CD4-positive, alpha-beta memory T cell (primary cell): ENCODE measurements at regions not wholly inside any gene's neighbourhood (a gene's known extent, or its start where the extent isn't known, plus 50 kb on each side); places are given as distances from the start of the nearest gene placed in this dataset.
A peak's percentile ranks its signal among the peaks of the same experiment; 100 is the strongest.

Experiments
- CTCF ChIA-PET: fragments of 350-600 bp; sonication (Branson Sonifier 250); formaldehyde crosslinking; loops from one replicate; lab custom pipeline; 2021; ENCODE audit warnings: inconsistent platforms; ENCODE audit not compliant: partially characterized antibody; lab: Charles Lee
- POLR2A ChIA-PET: fragments of 350-600 bp; sonication (Branson Sonifier 250); formaldehyde crosslinking; loops from one replicate; lab custom pipeline; 2021; ENCODE audit not compliant: partially characterized antibody; lab: Charles Lee
- DNase-seq, 5 donors: peaks; one replicate each; pipeline versions ENCODE4 v3.0.0 to v3.0.0-alpha.2; 2020 to 2022; ENCODE audit warnings: mixed read lengths in 1 of 5
- H3K27ac ChIP-seq: one replicate; pipeline ENCODE4 v1.7.0; 2013; ENCODE audit warnings: low read depth, low read length
- H3K27me3 ChIP-seq: 2 replicates; pipeline ENCODE4 v1.7.0; 2013; ENCODE audit warnings: mild to moderate bottlenecking, low read length, moderate library complexity; ENCODE audit not compliant: insufficient read depth
- H3K36me3 ChIP-seq: 2 replicates; pipeline ENCODE4 v1.7.0; 2013; ENCODE audit warnings: mild to moderate bottlenecking, low read length, moderate library complexity; ENCODE audit not compliant: insufficient read depth
- H3K4me1 ChIP-seq: 2 replicates; pipeline ENCODE4 v1.7.0; 2013; ENCODE audit warnings: mild to moderate bottlenecking, low read length, moderate library complexity; ENCODE audit not compliant: insufficient read depth
- H3K4me3 ChIP-seq, 2 donors: one replicate each; pipeline ENCODE4 v1.7.0; 2013; ENCODE audit warnings: low read length in 2 of 2, mild to moderate bottlenecking in 1 of 2
- H3K9me3 ChIP-seq, 2 donors: one replicate each; pipeline ENCODE4 v1.7.0; 2013; ENCODE audit warnings: low read length in 2 of 2, control low read depth in 1 of 2; ENCODE audit not compliant: control insufficient read depth in 1 of 2
- H3K27ac Mint-ChIP-seq, 7 donors: one replicate each; pipeline ENCODE4 v1.8.0; 2020 to 2021; ENCODE audit warnings: mixed read lengths in 7 of 7, mild to moderate bottlenecking in 6 of 7, inconsistent platforms in 3 of 7, moderate library complexity in 3 of 7
- H3K27me3 Mint-ChIP-seq, 2 donors: one replicate each; pipeline ENCODE4 v1.8.0; 2020 to 2021; ENCODE audit warnings: mixed read lengths in 2 of 2
- H3K36me3 Mint-ChIP-seq, 2 donors: one replicate each; pipeline ENCODE4 v1.8.0; 2020 to 2021; ENCODE audit warnings: mixed read lengths in 2 of 2, inconsistent platforms in 1 of 2, mild to moderate bottlenecking in 1 of 2
- H3K4me1 Mint-ChIP-seq, 4 donors: one replicate each; pipeline ENCODE4 v1.8.0; 2020 to 2021; ENCODE audit warnings: mixed read lengths in 4 of 4, mild to moderate bottlenecking in 1 of 4
- H3K4me3 Mint-ChIP-seq, 8 donors: one replicate each; pipeline ENCODE4 v1.8.0; 2020 to 2021; ENCODE audit warnings: mixed read lengths in 8 of 8, mild to moderate bottlenecking in 7 of 8, moderate library complexity in 6 of 8, inconsistent platforms in 3 of 8
- H3K9me3 Mint-ChIP-seq, 8 donors: one replicate each; pipeline ENCODE4 v1.8.0; 2020 to 2021; ENCODE audit warnings: mixed read lengths in 8 of 8, mild to moderate bottlenecking in 5 of 8, inconsistent platforms in 3 of 8, moderate library complexity in 1 of 8
- intact Hi-C: fragments of 100-400 bp; cut with micrococcal nuclease; formaldehyde crosslinking; loops from one replicate; pipeline ENCODE4 v1.15.1; 2023

- peaks cover 11% of the 10 kb centered on the region for H3K4me1 ChIP-seq
- CTCF ChIA-PET: interaction anchor here (1.0 to 1.5 kb wide), 2 partner anchors 13 to 38 kb away, joined by 3 read pairs; no protein-coding TSS in a partner anchor
- H3K27ac ChIP-seq: no peak overlapping the region
Observed at GRCh38 chr12:93135286-93136239, 206.5 kb upstream of the EEA1 start.

GRCh38 chr12:93136253-93137055, 207.4 kb upstream of the EEA1 start:
- no peak overlapping the region for H3K27ac Mint-ChIP-seq
- H3K36me3 ChIP-seq: no peaks in the 10 kb centered on the region
- POLR2A ChIA-PET: no interaction called here
- peaks cover 11% of the 10 kb centered on the region for H3K4me1 ChIP-seq
- no peak overlapping the region for H3K4me3 Mint-ChIP-seq
- no peaks in the 10 kb centered on the region for H3K36me3 Mint-ChIP-seq
- no peaks in the 10 kb centered on the region for H3K27me3 Mint-ChIP-seq
- no peak overlapping the region for H3K4me3 ChIP-seq
- no peak for DNase-seq
- CTCF ChIA-PET: interaction anchor here (1.0 to 1.5 kb wide), 3 partner anchors 10 to 39 kb away, joined by 3 read pairs; no protein-coding TSS in a partner anchor
- intact Hi-C loops: no loop called here
- H3K4me1 Mint-ChIP-seq: peaks cover 7 to 13% (median 10%) of the 10 kb centered on the region in 4 donors
- no peaks in the 10 kb centered on the region for H3K9me3 ChIP-seq
- H3K9me3 Mint-ChIP-seq: peaks cover 0 to 2% (median 0%) of the 10 kb centered on the region in 8 donors
- H3K27ac ChIP-seq: no peak overlapping the region
- H3K27me3 ChIP-seq: no peaks in the 10 kb centered on the region

More at GRCh38 chr12:93135286-93136239, 206.5 kb upstream of the EEA1 start:
- Histone ChIP-seq H3K9me3 (no peaks in the 10 kb centered on the region), H3K4me3 (no peak overlapping the region), H3K27me3 (no peaks in the 10 kb centered on the region), H3K36me3 (no peaks in the 10 kb centered on the region)
- no peaks in the 10 kb centered on the region for H3K27me3 Mint-ChIP-seq
- H3K36me3 Mint-ChIP-seq: no peaks in the 10 kb centered on the region
- POLR2A ChIA-PET: no interaction called here
- H3K4me1 Mint-ChIP-seq: peaks cover 7 to 13% (median 10%) of the 10 kb centered on the region in 4 donors
- H3K27ac Mint-ChIP-seq: peak overlapping the region in 6 of 7 donors; percentile 4 to 82 (median 20)
- intact Hi-C loops: no loop called here
- no peak for DNase-seq
- H3K9me3 Mint-ChIP-seq: peaks cover 0 to 2% (median 0%) of the 10 kb centered on the region in 8 donors
- peak overlapping the region in 1 of 8 donors; percentile 35 for H3K4me3 Mint-ChIP-seq

- CTCF ChIA-PET: interaction anchor here (1.0 to 1.2 kb wide), 2 partner anchors 39 to 352 kb away, joined by 4 read pairs; no protein-coding TSS in a partner anchor
- POLR2A ChIA-PET: no interaction called here
- Histone ChIP-seq H3K27ac (no peak overlapping the region), H3K36me3 (no peaks in the 10 kb centered on the region), H3K9me3 (no peaks in the 10 kb centered on the region), H3K4me1 (peaks cover 11% of the 10 kb centered on the region), H3K27me3 (no peaks in the 10 kb centered on the region), H3K4me3 (no peak overlapping the region)
- peaks cover 7 to 13% (median 10%) of the 10 kb centered on the region in 4 donors for H3K4me1 Mint-ChIP-seq
- H3K9me3 Mint-ChIP-seq: peaks cover 0 to 4% (median 0%) of the 10 kb centered on the region in 8 donors
- no peaks in the 10 kb centered on the region for H3K27me3 Mint-ChIP-seq
- no peak for DNase-seq
- H3K36me3 Mint-ChIP-seq: no peaks in the 10 kb centered on the region
- no peak overlapping the region for H3K4me3 Mint-ChIP-seq
- no peak overlapping the region for H3K27ac Mint-ChIP-seq
- intact Hi-C loops: no loop called here
Observed at GRCh38 chr12:93137656-93138612, 208.8 kb upstream of the EEA1 start.

- no peak overlapping the region for H3K4me3 Mint-ChIP-seq
- no peaks in the 10 kb centered on the region for H3K27me3 Mint-ChIP-seq
- intact Hi-C loops: no loop called here
- Histone ChIP-seq H3K36me3 (no peaks in the 10 kb centered on the region), H3K4me3 (no peak overlapping the region), H3K27me3 (no peaks in the 10 kb centered on the region), H3K27ac (no peak overlapping the region), H3K4me1 (peaks cover 11% of the 10 kb centered on the region), H3K9me3 (no peaks in the 10 kb centered on the region)
- no peak for DNase-seq
- POLR2A ChIA-PET: no interaction called here
- CTCF ChIA-PET: interaction anchor here (0.9 to 1.2 kb wide), 3 partner anchors 40 to 963 kb away, joined by 3 to 4 read pairs (median 4); no protein-coding TSS in a partner anchor
- H3K4me1 Mint-ChIP-seq: peaks cover 7 to 13% (median 10%) of the 10 kb centered on the region in 4 donors
- H3K27ac Mint-ChIP-seq: no peak overlapping the region
- H3K36me3 Mint-ChIP-seq: no peaks in the 10 kb centered on the region
- peaks cover 0 to 4% (median 0%) of the 10 kb centered on the region in 8 donors for H3K9me3 Mint-ChIP-seq
Observed at GRCh38 chr12:93139028-93139665, 210.1 kb upstream of the EEA1 start.

- Histone ChIP-seq H3K27me3 (no peaks in the 10 kb centered on the region), H3K9me3 (no peaks in the 10 kb centered on the region), H3K4me3 (no peak overlapping the region), H3K36me3 (no peaks in the 10 kb centered on the region), H3K4me1 (peaks cover 6% of the 10 kb centered on the region), H3K27ac (no peak overlapping the region)
- Mint-ChIP-seq H3K27ac (no peak overlapping the region), H3K27me3 (no peaks in the 10 kb centered on the region), H3K4me1 (peaks cover 1 to 5% (median 2%) of the 10 kb centered on the region in 4 donors), H3K9me3 (peaks cover 0 to 4% (median 0%) of the 10 kb centered on the region in 8 donors), H3K4me3 (no peak overlapping the region), H3K36me3 (no peaks in the 10 kb centered on the region)
- POLR2A ChIA-PET: no interaction called here
- no peak for DNase-seq
- CTCF ChIA-PET: no interaction called here
- intact Hi-C loops: no loop called here
Observed at GRCh38 chr12:93140325-93140724, 211.2 kb upstream of the EEA1 start.

- Mint-ChIP-seq H3K4me1 (peaks cover 0 to 2% (median 0%) of the 10 kb centered on the region in 4 donors), H3K36me3 (no peaks in the 10 kb centered on the region), H3K27me3 (no peaks in the 10 kb centered on the region), H3K9me3 (peaks cover 0 to 4% (median 0%) of the 10 kb centered on the region in 8 donors), H3K4me3 (no peak overlapping the region), H3K27ac (no peak overlapping the region)
- Histone ChIP-seq H3K27ac (no peak overlapping the region), H3K9me3 (no peaks in the 10 kb centered on the region), H3K36me3 (no peaks in the 10 kb centered on the region), H3K4me1 (peaks cover 4% of the 10 kb centered on the region), H3K27me3 (no peaks in the 10 kb centered on the region), H3K4me3 (no peak overlapping the region)
- POLR2A ChIA-PET: no interaction called here
- intact Hi-C loops: no loop called here
- CTCF ChIA-PET: no interaction called here
- DNase-seq: no peak
Observed at GRCh38 chr12:93140801-93141200, 211.7 kb upstream of the EEA1 start.
